ENCODE measurements at regions not wholly inside any gene's neighbourhood (a gene's known extent, or its start where the extent isn't known, plus 50 kb on each side); places are given as distances from the start of the nearest gene placed in this dataset.

DNA sequence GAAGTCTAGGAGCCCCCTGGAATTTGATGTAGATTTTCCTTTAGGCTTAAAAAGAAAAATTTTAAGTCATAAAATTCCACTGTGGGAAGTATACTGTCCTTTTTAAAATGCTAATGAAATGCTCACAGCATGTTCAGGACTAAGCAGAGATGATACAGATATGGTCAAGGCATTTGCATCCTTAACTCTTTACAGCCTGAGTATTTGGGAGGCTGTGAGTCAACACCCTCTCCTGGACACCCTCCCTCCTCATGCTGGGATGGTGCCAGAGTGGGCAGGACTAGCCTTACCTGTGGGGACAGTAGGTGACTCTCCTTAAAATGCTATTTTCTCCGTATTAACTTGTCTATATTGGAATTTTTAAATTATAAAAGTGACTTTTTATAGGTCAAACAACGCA, 197.4 kb upstream of the ELL2 start:
- WGBS: no CpG with 5 or more reads among the region's 2 CpGs
- Histone ChIP-seq H4K8ac (ENCODE audit: low read length) (peak overlapping the region; percentile 69), H3K4me1 (ENCODE audit: control insufficient read depth, insufficient read depth, low read depth, low read length) (no peaks in the 10 kb centered on the region), H3K27me3 (ENCODE audit: control insufficient read depth in 1 of 2, insufficient read depth in 1 of 2, low read length in 2 of 2) (no peaks in the 10 kb centered on the region), H4K91ac (ENCODE audit: low read length) (no peak overlapping the region), H3K4me3 (ENCODE audit: insufficient read depth in 1 of 2, low read depth in 1 of 2, low read length in 2 of 2) (no peak overlapping the region), H2BK15ac (ENCODE audit: low read depth, poor library complexity, severe bottlenecking) (no peak overlapping the region), H2AFZ (ENCODE audit: low read depth, low read length) (no peak overlapping the region), H3K23ac (ENCODE audit: low read length in 2 of 2) (no peak overlapping the region), H2BK120ac (ENCODE audit: low read depth, low read length) (no peak overlapping the region), H3K9me3 (ENCODE audit: control insufficient read depth, low read length) (no peaks in the 10 kb centered on the region), H3K18ac (ENCODE audit: low read depth in 1 of 2, low read length in 2 of 2) (peak overlapping the region; percentile 37 to 61), H3K4me2 (ENCODE audit: low read length, poor library complexity, severe bottlenecking) (no peak overlapping the region), H2BK12ac (ENCODE audit: low read length in 2 of 2) (peak overlapping the region in 1 of 2 experiments; percentile 90), H2BK5ac (ENCODE audit: low read depth, low read length, poor library complexity, severe bottlenecking) (no peak overlapping the region), H3K9ac (ENCODE audit: low read length) (no peak overlapping the region), H2AK5ac (ENCODE audit: low read length, severe bottlenecking) (no peak overlapping the region), H3K36me3 (ENCODE audit: control insufficient read depth in 1 of 2, insufficient read depth in 2 of 2, low read depth in 1 of 2, low read length in 2 of 2) (no peaks in the 10 kb centered on the region), H3K4ac (ENCODE audit: low read depth in 1 of 2, low read length in 2 of 2) (no peak overlapping the region), H3K79me1 (replicated peaks; ENCODE audit: low read length, poor library complexity, severe bottlenecking) (no peaks in the 10 kb centered on the region), H3K14ac (ENCODE audit: low read length in 2 of 2) (no peak overlapping the region), H3K27ac (ENCODE audit: low read length, poor library complexity, severe bottlenecking) (no peak overlapping the region)
- DNase-seq: no peak

DNA sequence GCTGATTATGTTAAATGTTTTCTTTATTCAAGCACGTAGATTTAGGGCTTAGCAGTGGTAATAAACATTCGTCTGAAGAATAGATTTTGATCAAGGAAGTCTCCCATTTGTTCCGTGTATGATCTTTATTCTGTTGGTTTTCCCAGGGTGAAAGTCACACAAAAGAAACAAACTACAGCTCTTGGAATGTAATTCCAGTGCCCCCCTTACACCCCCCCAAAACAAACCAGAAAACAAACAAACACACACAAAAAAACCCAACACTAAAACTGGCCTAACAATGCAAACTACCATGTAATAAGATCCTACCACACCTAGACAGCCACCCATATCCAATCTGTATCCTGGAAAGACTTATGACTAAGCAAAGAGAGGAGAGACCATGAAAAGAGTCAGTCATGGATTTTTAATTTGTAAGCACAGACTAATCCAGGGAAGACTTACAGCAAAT, 196.2 kb upstream of the ELL2 start:
- Histone ChIP-seq H3K4me2 (ENCODE audit: low read length, poor library complexity, severe bottlenecking) (no peak overlapping the region), H3K27me3 (ENCODE audit: control insufficient read depth in 1 of 2, insufficient read depth in 1 of 2, low read length in 2 of 2) (no peaks in the 10 kb centered on the region), H2BK120ac (ENCODE audit: low read depth, low read length) (no peak overlapping the region), H3K18ac (ENCODE audit: low read depth in 1 of 2, low read length in 2 of 2) (no peak overlapping the region), H2BK12ac (ENCODE audit: low read length in 2 of 2) (no peak overlapping the region), H3K27ac (ENCODE audit: low read length, poor library complexity, severe bottlenecking) (no peak overlapping the region), H3K79me1 (replicated peaks; ENCODE audit: low read length, poor library complexity, severe bottlenecking) (no peaks in the 10 kb centered on the region), H3K4me3 (ENCODE audit: insufficient read depth in 1 of 2, low read depth in 1 of 2, low read length in 2 of 2) (no peak overlapping the region), H3K9ac (ENCODE audit: low read length) (no peak overlapping the region), H3K14ac (ENCODE audit: low read length in 2 of 2) (no peak overlapping the region), H3K4me1 (ENCODE audit: control insufficient read depth, insufficient read depth, low read depth, low read length) (no peaks in the 10 kb centered on the region), H2BK5ac (ENCODE audit: low read depth, low read length, poor library complexity, severe bottlenecking) (no peak overlapping the region), H2AFZ (ENCODE audit: low read depth, low read length) (no peak overlapping the region), H2AK5ac (ENCODE audit: low read length, severe bottlenecking) (no peak overlapping the region), H3K36me3 (ENCODE audit: control insufficient read depth in 1 of 2, insufficient read depth in 2 of 2, low read depth in 1 of 2, low read length in 2 of 2) (no peaks in the 10 kb centered on the region), H2BK15ac (ENCODE audit: low read depth, poor library complexity, severe bottlenecking) (no peak overlapping the region), H4K91ac (ENCODE audit: low read length) (no peak overlapping the region), H3K23ac (ENCODE audit: low read length in 2 of 2) (no peak overlapping the region), H4K8ac (ENCODE audit: low read length) (no peak overlapping the region), H3K4ac (ENCODE audit: low read depth in 1 of 2, low read length in 2 of 2) (no peak overlapping the region), H3K9me3 (ENCODE audit: control insufficient read depth, low read length) (no peaks in the 10 kb centered on the region)
- 34% methylated on average over 3 of the region's 3 CpGs for WGBS
- DNase-seq: peak; percentile 19

DNA sequence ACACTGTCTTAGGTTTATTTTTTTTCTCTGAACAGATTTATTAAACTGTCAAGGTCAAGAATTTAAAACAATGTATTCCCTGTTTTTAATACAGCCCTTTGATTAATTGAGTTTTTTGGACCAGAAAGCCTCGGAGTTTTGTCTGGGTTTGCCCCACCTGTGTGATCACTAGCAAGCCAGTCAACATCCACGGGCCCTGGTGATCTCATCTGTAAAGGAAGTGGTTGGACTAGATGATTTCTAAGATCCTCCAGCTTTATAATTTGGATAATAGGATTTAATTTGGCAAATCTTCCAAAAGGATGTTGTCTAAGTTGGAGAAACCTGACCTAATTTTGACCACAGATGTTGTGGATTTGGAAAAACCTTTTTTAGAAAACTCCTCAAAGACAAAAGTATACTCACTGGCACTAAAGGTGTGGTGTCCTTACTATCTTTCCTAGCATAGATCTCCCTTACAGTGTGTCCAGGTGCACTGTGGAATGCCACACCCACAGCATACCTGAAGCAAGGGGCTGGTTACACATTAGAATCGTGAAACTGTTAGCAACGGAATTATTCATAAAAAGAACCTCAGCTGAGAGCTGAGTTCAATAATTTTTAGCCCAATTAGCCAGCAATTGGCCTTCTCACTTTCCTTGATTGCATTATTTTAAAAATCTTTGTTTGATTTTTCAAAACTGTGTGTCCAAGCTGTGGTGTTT, 195.6 kb upstream of the ELL2 start:
- Histone ChIP-seq H2BK12ac (ENCODE audit: low read length in 2 of 2) (no peak overlapping the region), H3K4me1 (ENCODE audit: control insufficient read depth, insufficient read depth, low read depth, low read length) (no peaks in the 10 kb centered on the region), H3K4me2 (ENCODE audit: low read length, poor library complexity, severe bottlenecking) (no peak overlapping the region), H4K91ac (ENCODE audit: low read length) (no peak overlapping the region), H3K4me3 (ENCODE audit: insufficient read depth in 1 of 2, low read depth in 1 of 2, low read length in 2 of 2) (no peak overlapping the region), H3K9me3 (ENCODE audit: control insufficient read depth, low read length) (no peaks in the 10 kb centered on the region), H3K79me1 (replicated peaks; ENCODE audit: low read length, poor library complexity, severe bottlenecking) (no peaks in the 10 kb centered on the region), H2BK15ac (ENCODE audit: low read depth, poor library complexity, severe bottlenecking) (no peak overlapping the region), H3K36me3 (ENCODE audit: control insufficient read depth in 1 of 2, insufficient read depth in 2 of 2, low read depth in 1 of 2, low read length in 2 of 2) (no peaks in the 10 kb centered on the region), H3K27me3 (ENCODE audit: control insufficient read depth in 1 of 2, insufficient read depth in 1 of 2, low read length in 2 of 2) (no peaks in the 10 kb centered on the region), H3K27ac (ENCODE audit: low read length, poor library complexity, severe bottlenecking) (no peak overlapping the region), H2BK120ac (ENCODE audit: low read depth, low read length) (no peak overlapping the region), H3K14ac (ENCODE audit: low read length in 2 of 2) (no peak overlapping the region), H2AFZ (ENCODE audit: low read depth, low read length) (no peak overlapping the region), H3K4ac (ENCODE audit: low read depth in 1 of 2, low read length in 2 of 2) (no peak overlapping the region), H4K8ac (ENCODE audit: low read length) (no peak overlapping the region), H2BK5ac (ENCODE audit: low read depth, low read length, poor library complexity, severe bottlenecking) (no peak overlapping the region), H3K23ac (ENCODE audit: low read length in 2 of 2) (no peak overlapping the region), H3K9ac (ENCODE audit: low read length) (no peak overlapping the region), H3K18ac (ENCODE audit: low read depth in 1 of 2, low read length in 2 of 2) (no peak overlapping the region), H2AK5ac (ENCODE audit: low read length, severe bottlenecking) (no peak overlapping the region)
- WGBS: 82% methylated on average over 4 of the region's 4 CpGs
- no peak for DNase-seq

DNA sequence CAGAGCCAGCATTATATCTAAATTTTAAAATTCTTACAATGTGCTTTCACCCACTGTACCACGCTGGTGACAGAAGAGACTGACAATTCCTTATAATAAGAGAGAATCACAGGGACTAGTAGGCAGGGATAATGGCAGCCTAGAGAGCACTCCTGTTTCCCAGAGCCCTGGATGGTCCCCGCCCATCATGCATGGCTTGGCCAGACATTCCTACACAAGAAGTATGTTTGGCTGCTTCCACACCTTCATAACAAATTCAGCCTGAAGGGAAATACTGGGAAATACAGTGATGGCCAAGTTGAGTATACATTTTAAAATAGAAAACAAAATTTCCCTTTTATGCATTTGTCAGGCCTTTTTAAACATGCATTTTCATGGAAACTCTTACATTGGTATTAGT, 193.5 kb upstream of the ELL2 start:
- H3K4ac ChIP-seq (ENCODE audit: low read depth in 1 of 2, low read length in 2 of 2): no peak overlapping the region
- DNase-seq: no peak

More for the DNA sequence above, 193.5 kb upstream of the ELL2 start:
- 100% methylated on average over 2 of the region's 2 CpGs for WGBS
- Histone ChIP-seq H3K27me3 (ENCODE audit: control insufficient read depth in 1 of 2, insufficient read depth in 1 of 2, low read length in 2 of 2) (no peaks in the 10 kb centered on the region), H2AFZ (ENCODE audit: low read depth, low read length) (no peak overlapping the region), H3K27ac (ENCODE audit: low read length, poor library complexity, severe bottlenecking) (no peak overlapping the region), H4K91ac (ENCODE audit: low read length) (no peak overlapping the region), H3K4me2 (ENCODE audit: low read length, poor library complexity, severe bottlenecking) (no peak overlapping the region), H3K9ac (ENCODE audit: low read length) (no peak overlapping the region), H2BK5ac (ENCODE audit: low read depth, low read length, poor library complexity, severe bottlenecking) (no peak overlapping the region), H3K18ac (ENCODE audit: low read depth in 1 of 2, low read length in 2 of 2) (no peak overlapping the region), H3K14ac (ENCODE audit: low read length in 2 of 2) (no peak overlapping the region), H2BK12ac (ENCODE audit: low read length in 2 of 2) (no peak overlapping the region), H3K36me3 (ENCODE audit: control insufficient read depth in 1 of 2, insufficient read depth in 2 of 2, low read depth in 1 of 2, low read length in 2 of 2) (no peaks in the 10 kb centered on the region), H4K8ac (ENCODE audit: low read length) (no peak overlapping the region), H3K4me1 (ENCODE audit: control insufficient read depth, insufficient read depth, low read depth, low read length) (no peaks in the 10 kb centered on the region), H2BK120ac (ENCODE audit: low read depth, low read length) (no peak overlapping the region), H3K23ac (ENCODE audit: low read length in 2 of 2) (no peak overlapping the region), H3K4me3 (ENCODE audit: insufficient read depth in 1 of 2, low read depth in 1 of 2, low read length in 2 of 2) (no peak overlapping the region), H3K9me3 (ENCODE audit: control insufficient read depth, low read length) (no peaks in the 10 kb centered on the region), H2BK15ac (ENCODE audit: low read depth, poor library complexity, severe bottlenecking) (no peak overlapping the region), H2AK5ac (ENCODE audit: low read length, severe bottlenecking) (no peak overlapping the region), H3K79me1 (replicated peaks; ENCODE audit: low read length, poor library complexity, severe bottlenecking) (no peaks in the 10 kb centered on the region)
